ENCODE measurements at regions not wholly inside any gene's neighbourhood (a gene's known extent, or its start where the extent isn't known, plus 50 kb on each side); places are given as distances from the start of the nearest gene placed in this dataset.

GRCh38 chr2:6393819-6394218, 471.9 kb downstream of the CMPK2 start:
- intact Hi-C loops (cut with DNase I), result no loop called here
- Histone ChIP-seq H3K4me3 (no peak overlapping the region), H3K27ac (no peak overlapping the region), H3K36me3 (no peaks in the 10 kb centered on the region), H3K27me3 (no peaks in the 10 kb centered on the region), H3K9me3 (no peaks in the 10 kb centered on the region), H3K4me1 (no peaks in the 10 kb centered on the region)
- DNase-seq (ENCODE audit: low spot score in 2 of 2), result no peak
- no peak for TF ChIP-seq CTCF (IDR thresholded peaks at IDR 0.05)

- Histone ChIP-seq H3K4me1 (no peaks in the 10 kb centered on the region), H3K9me3 (no peaks in the 10 kb centered on the region)
- no peak for DNase-seq (ENCODE audit: low spot score in 2 of 2)
Measured at GRCh38 chr2:6394276-6394675, 471.4 kb downstream of the CMPK2 start.

GRCh38 chr2:6398421-6398820, 467.3 kb downstream of the CMPK2 start:
- no peak for TF ChIP-seq CTCF (IDR thresholded peaks at IDR 0.05)
- H3K27me3 ChIP-seq, result no peaks in the 10 kb centered on the region
- no peaks in the 10 kb centered on the region for H3K4me1 ChIP-seq
- H3K4me3 ChIP-seq, result no peak overlapping the region
- intact Hi-C loops (cut with DNase I), result no loop called here
- DNase-seq (ENCODE audit: low spot score in 2 of 2), result no peak
- H3K9me3 ChIP-seq, result no peaks in the 10 kb centered on the region
- H3K27ac ChIP-seq, result no peak overlapping the region
- no peaks in the 10 kb centered on the region for H3K36me3 ChIP-seq

More at GRCh38 chr2:6394276-6394675, 471.4 kb downstream of the CMPK2 start:
- Histone ChIP-seq H3K27ac (no peak overlapping the region), H3K4me3 (no peak overlapping the region), H3K27me3 (no peaks in the 10 kb centered on the region), H3K36me3 (no peaks in the 10 kb centered on the region)
- TF ChIP-seq CTCF (IDR thresholded peaks at IDR 0.05), result no peak
- intact Hi-C loops (cut with DNase I), result no loop called here

- no peak overlapping the region for H3K27ac ChIP-seq
- DNase-seq (ENCODE audit: low spot score in 2 of 2), result no peak
- H3K9me3 ChIP-seq, result no peaks in the 10 kb centered on the region
- no peak overlapping the region for H3K4me3 ChIP-seq
- no peaks in the 10 kb centered on the region for H3K36me3 ChIP-seq
- H3K27me3 ChIP-seq, result no peaks in the 10 kb centered on the region
- TF ChIP-seq CTCF (IDR thresholded peaks at IDR 0.05), result no peak
- H3K4me1 ChIP-seq, result no peaks in the 10 kb centered on the region
- intact Hi-C loops (cut with DNase I), result no loop called here
Measured at GRCh38 chr2:6401301-6401700, 464.4 kb downstream of the CMPK2 start.

- intact Hi-C loops (cut with DNase I), result no loop called here
- H3K4me1 ChIP-seq, result no peaks in the 10 kb centered on the region
- H3K36me3 ChIP-seq, result no peaks in the 10 kb centered on the region
Measured at GRCh38 chr2:6408057-6408456, 457.6 kb downstream of the CMPK2 start.

More at GRCh38 chr2:6408057-6408456, 457.6 kb downstream of the CMPK2 start:
- TF ChIP-seq CTCF (IDR thresholded peaks at IDR 0.05), result no peak
- H3K27me3 ChIP-seq, result no peaks in the 10 kb centered on the region
- H3K4me3 ChIP-seq, result no peak overlapping the region
- H3K9me3 ChIP-seq, result no peaks in the 10 kb centered on the region
- H3K27ac ChIP-seq, result no peak overlapping the region
- DNase-seq (ENCODE audit: low spot score in 2 of 2), result no peak
